GM12878 (cell line): ENCODE measurements at regions not wholly inside any gene's neighbourhood (a gene's known extent, or its start where the extent isn't known, plus 50 kb on each side); places are given as distances from the start of the nearest gene placed in this dataset.

Source experiments
- ATAC-seq: fragments of 200-7000 bp; cut with Tn5 transposase; 3 replicates; pipeline ENCODE4 v1.9.1; 2020; ENCODE audit warnings: mild to moderate bottlenecking, moderate library complexity
- BruUV-seq: library from RNA; stranded (reverse); fragments of 400-500 nt; replicated peaks from 2 replicates; lab custom pipeline; 2021; lab: Mats Ljungman, UMichigan
- CTCF ChIA-PET: fragments of 300-600 bp; sonication (Branson Sonifier 250); formaldehyde crosslinking; extraction: SDS; loops from one replicate; lab custom pipeline; 2021; ENCODE audit warnings: inconsistent platforms; lab: Yijun Ruan, JAX
- POLR2A ChIA-PET: fragments of 350-600 bp; formaldehyde crosslinking; extraction: SDS; loops from one replicate; lab custom pipeline; 2021; ENCODE audit warnings: inconsistent platforms; lab: Charles Lee
- RAD21 ChIA-PET: fragments of 300-600 bp; sonication (Branson Sonifier 250); formaldehyde crosslinking; loops from one replicate; lab custom pipeline; 2023; ENCODE audit warnings: antibody characterized with exemption; ENCODE audit not compliant: unreplicated experiment; lab: Charles Lee
- SMC1A ChIA-PET: fragments of 300-600 bp; sonication (Branson Sonifier 250); formaldehyde crosslinking; loops from one replicate; lab custom pipeline; 2023; ENCODE audit not compliant: unreplicated experiment, uncharacterized antibody; lab: Charles Lee
- DNase-seq: peaks from one replicate; pipeline ENCODE4 v3.0.0-alpha.2; 2011; ENCODE audit warnings: low read depth, low spot score
- FAIRE-seq: peaks from 3 replicates; lab custom pipeline; 2011; peaks lifted over from hg19 to GRCh38; lab: Jason Lieb, UNC
- H2AFZ ChIP-seq: 2 replicates; pipeline ENCODE4 v1.6.0; 2011; ENCODE audit warnings: low read depth, low read length, control low read depth; ENCODE audit not compliant: control insufficient read depth
- H3K27ac ChIP-seq: 2 replicates; pipeline ENCODE4 v1.5.1; 2011; ENCODE audit warnings: control low read depth; ENCODE audit not compliant: control insufficient read depth, insufficient read depth
- H3K27me3 ChIP-seq, 2 experiments: replicated peaks in 1 of 2; 2 replicates each; pipeline versions ENCODE4 v1.6.0 to v1.6.1; 2011; ENCODE audit warnings: low read length in 1 of 2; ENCODE audit not compliant: control insufficient read depth in 2 of 2, insufficient read depth in 2 of 2
- H3K36me3 ChIP-seq, 2 experiments: 2 replicates each; pipeline ENCODE4 v1.5.1; 2011; ENCODE audit warnings: low read length in 1 of 2; ENCODE audit not compliant: control insufficient read depth in 2 of 2, insufficient read depth in 2 of 2
- H3K4me1 ChIP-seq: 2 replicates; pipeline ENCODE4 v1.6.1; 2011; ENCODE audit warnings: mild to moderate bottlenecking, low read length, moderate library complexity, mixed read lengths; ENCODE audit not compliant: control insufficient read depth, insufficient read depth
- H3K4me2 ChIP-seq: 2 replicates; pipeline ENCODE4 v1.6.0; 2011; ENCODE audit warnings: control low read depth; ENCODE audit not compliant: control insufficient read depth, insufficient read depth
- H3K4me3 ChIP-seq: fragments of 200-600 bp; sonication (generic); 2 replicates; pipeline ENCODE4 v1.5.1; 2016
- H3K79me2 ChIP-seq: 2 replicates; pipeline ENCODE4 v1.6.0; 2011; ENCODE audit warnings: low read length; ENCODE audit not compliant: control insufficient read depth, insufficient read depth
- H3K9ac ChIP-seq: 2 replicates; pipeline ENCODE4 v1.8.0; 2011; ENCODE audit warnings: low read length, control low read depth, mixed read lengths; ENCODE audit not compliant: control insufficient read depth, insufficient read depth
- H3K9me3 ChIP-seq: replicated peaks from 3 replicates; pipeline ENCODE4 v1.5.1; 2011; ENCODE audit warnings: mild to moderate bottlenecking, low read length; ENCODE audit not compliant: control insufficient read depth, insufficient read depth
- H4K20me1 ChIP-seq: 2 replicates; pipeline ENCODE4 v1.6.0; 2011; ENCODE audit not compliant: control insufficient read depth, insufficient read depth
- IKZF2 ChIP-seq, 2 experiments: fragments of 450-650 bp; IDR thresholded peaks; 2 replicates each; pipeline ENCODE4 v1.6.1; 2017; ENCODE audit warnings: mild to moderate bottlenecking in 2 of 2, moderate library complexity in 2 of 2
- MEF2B ChIP-seq: fragments of 450-650 bp; IDR thresholded peaks from 2 replicates; pipeline ENCODE4 v1.6.1; 2018; ENCODE audit warnings: mild to moderate bottlenecking, moderate library complexity; ENCODE audit not compliant: partially characterized antibody, poor library complexity, severe bottlenecking
- MXI1 ChIP-seq: fragments of 150-350 bp; IDR thresholded peaks from 2 replicates; pipeline ENCODE4 v1.6.1; 2011; ENCODE audit warnings: low read depth, mild to moderate bottlenecking, inconsistent platforms, low read length, improper control_type of control experiment
- NRF1 ChIP-seq: conservative IDR thresholded peaks from 2 replicates; pipeline ENCODE4 v1.6.1; 2011; ENCODE audit warnings: mild to moderate bottlenecking, low read depth, low read length, improper control_type of control experiment
- RAD51 ChIP-seq: fragments of 450-650 bp; IDR thresholded peaks from 2 replicates; pipeline ENCODE4 v1.6.1; 2016; ENCODE audit warnings: moderate library complexity, mild to moderate bottlenecking, inconsistent platforms
- WGBS: methylation state at CpG from one replicate; pipeline ENCODE4 v1.1.6; 2016; ENCODE audit warnings: low lambda C conversion rate; ENCODE audit not compliant: insufficient replicate concordance, insufficient coverage; ENCODE audit errors: missing lambda C conversion rate; 5-methylcytosine and 5-hydroxymethylcytosine counted together
- in situ Hi-C: fragments of 300-500 bp; cut with MboI; formaldehyde crosslinking; loops from 9 replicates; pipeline ENCODE4 v1.14.3; 2018; ENCODE audit warnings: mixed read lengths
- intact Hi-C: fragments of 100-400 bp; cut with micrococcal nuclease; formaldehyde crosslinking; loops from one replicate; pipeline ENCODE4 v1.14.2; 2022; ENCODE audit not compliant: unreplicated experiment
- TF ChIP-seq, protein P1 (sequence below): IDR thresholded peaks from 2 replicates; pipeline ENCODE4 v1.6.1; 2012; ENCODE audit warnings: low read length, inconsistent platforms
- TF ChIP-seq, protein P2 (sequence below): IDR thresholded peaks from 2 replicates; pipeline ENCODE4 v1.6.1; 2012; ENCODE audit warnings: low read depth, low read length, improper control_type of control experiment

DNA sequence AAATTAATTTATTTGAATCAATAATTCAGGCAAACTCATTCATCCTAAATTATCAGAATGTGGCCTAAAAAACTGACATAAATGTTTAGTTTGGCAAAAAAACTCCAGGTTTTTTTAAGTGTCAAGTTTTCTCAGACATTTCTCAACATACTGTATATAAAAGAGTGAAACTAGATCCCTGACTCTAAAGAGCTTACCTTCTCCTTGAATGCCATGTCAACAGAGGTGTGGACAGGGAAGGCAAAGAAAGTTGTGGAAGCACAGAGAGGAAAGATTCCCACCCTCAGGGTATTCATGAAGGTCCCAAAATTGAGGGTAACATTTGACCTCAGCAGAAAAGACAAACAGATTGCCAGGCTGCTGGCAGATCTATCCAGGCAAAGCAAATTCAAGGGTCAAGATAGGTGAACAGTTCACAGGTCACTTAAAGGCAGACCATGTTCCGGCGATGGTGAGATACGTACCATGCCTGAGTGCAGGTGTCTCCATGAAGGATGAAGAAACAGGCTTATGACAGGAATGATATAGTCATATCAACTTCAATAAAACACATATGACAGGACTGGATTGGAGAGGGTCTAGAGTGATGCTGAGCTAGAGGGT is 1638.3 kb upstream of the ZEB2 start:
- H3K36me3 ChIP-seq: no peaks in the 10 kb centered on the region
- no peaks in the 10 kb centered on the region for H3K27me3 ChIP-seq
- ChIA-PET POLR2A (no interaction called here), SMC1A (no interaction called here), CTCF (no interaction called here)
- no peak overlapping the region for H3K27ac ChIP-seq
- intact Hi-C loops: loop anchor here (10.0 kb wide), 1 partner anchor 137 kb away; no protein-coding TSS in a partner anchor
- no peaks in the 10 kb centered on the region for H3K9me3 ChIP-seq
- H4K20me1 ChIP-seq: no peaks in the 10 kb centered on the region
- no peak for ATAC-seq
- no peaks in the 10 kb centered on the region for H3K4me1 ChIP-seq
- no peak overlapping the region for H3K4me3 ChIP-seq
- no peak for TF ChIP-seq NRF1
- no peak for TF ChIP-seq IKZF2 (IDR thresholded peaks at IDR 0.05)
- TF ChIP-seq, protein P1, sequence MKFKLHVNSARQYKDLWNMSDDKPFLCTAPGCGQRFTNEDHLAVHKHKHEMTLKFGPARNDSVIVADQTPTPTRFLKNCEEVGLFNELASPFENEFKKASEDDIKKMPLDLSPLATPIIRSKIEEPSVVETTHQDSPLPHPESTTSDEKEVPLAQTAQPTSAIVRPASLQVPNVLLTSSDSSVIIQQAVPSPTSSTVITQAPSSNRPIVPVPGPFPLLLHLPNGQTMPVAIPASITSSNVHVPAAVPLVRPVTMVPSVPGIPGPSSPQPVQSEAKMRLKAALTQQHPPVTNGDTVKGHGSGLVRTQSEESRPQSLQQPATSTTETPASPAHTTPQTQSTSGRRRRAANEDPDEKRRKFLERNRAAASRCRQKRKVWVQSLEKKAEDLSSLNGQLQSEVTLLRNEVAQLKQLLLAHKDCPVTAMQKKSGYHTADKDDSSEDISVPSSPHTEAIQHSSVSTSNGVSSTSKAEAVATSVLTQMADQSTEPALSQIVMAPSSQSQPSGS: no peak
- TF ChIP-seq RAD51: no peak
- TF ChIP-seq, protein P2, sequence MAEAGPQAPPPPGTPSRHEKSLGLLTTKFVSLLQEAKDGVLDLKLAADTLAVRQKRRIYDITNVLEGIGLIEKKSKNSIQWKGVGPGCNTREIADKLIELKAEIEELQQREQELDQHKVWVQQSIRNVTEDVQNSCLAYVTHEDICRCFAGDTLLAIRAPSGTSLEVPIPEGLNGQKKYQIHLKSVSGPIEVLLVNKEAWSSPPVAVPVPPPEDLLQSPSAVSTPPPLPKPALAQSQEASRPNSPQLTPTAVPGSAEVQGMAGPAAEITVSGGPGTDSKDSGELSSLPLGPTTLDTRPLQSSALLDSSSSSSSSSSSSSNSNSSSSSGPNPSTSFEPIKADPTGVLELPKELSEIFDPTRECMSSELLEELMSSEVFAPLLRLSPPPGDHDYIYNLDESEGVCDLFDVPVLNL: no peak
- TF ChIP-seq MXI1: no peak
- no peak for TF ChIP-seq MEF2B
- TF ChIP-seq, all 136 proteins: peak for 0
- WGBS: 44% methylated on average over 3 of the region's 3 CpGs
- H3K9ac ChIP-seq: no peak overlapping the region
- RAD21 ChIA-PET: no interaction called here
- H3K79me2 ChIP-seq: no peaks in the 10 kb centered on the region
- no TSS peak for BruUV-seq
- FAIRE-seq: no peak
- DNase-seq: no peak
- in situ Hi-C loops: no loop called here
- no peak overlapping the region for H2AFZ ChIP-seq
- no peak overlapping the region for H3K4me2 ChIP-seq
